ENCODE measurements at regions not wholly inside any gene's neighbourhood (a gene's known extent, or its start where the extent isn't known, plus 50 kb on each side); places are given as distances from the start of the nearest gene placed in this dataset.

- TF ChIP-seq, protein P1, sequence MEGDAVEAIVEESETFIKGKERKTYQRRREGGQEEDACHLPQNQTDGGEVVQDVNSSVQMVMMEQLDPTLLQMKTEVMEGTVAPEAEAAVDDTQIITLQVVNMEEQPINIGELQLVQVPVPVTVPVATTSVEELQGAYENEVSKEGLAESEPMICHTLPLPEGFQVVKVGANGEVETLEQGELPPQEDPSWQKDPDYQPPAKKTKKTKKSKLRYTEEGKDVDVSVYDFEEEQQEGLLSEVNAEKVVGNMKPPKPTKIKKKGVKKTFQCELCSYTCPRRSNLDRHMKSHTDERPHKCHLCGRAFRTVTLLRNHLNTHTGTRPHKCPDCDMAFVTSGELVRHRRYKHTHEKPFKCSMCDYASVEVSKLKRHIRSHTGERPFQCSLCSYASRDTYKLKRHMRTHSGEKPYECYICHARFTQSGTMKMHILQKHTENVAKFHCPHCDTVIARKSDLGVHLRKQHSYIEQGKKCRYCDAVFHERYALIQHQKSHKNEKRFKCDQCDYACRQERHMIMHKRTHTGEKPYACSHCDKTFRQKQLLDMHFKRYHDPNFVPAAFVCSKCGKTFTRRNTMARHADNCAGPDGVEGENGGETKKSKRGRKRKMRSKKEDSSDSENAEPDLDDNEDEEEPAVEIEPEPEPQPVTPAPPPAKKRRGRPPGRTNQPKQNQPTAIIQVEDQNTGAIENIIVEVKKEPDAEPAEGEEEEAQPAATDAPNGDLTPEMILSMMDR (conservative IDR thresholded peaks at IDR 0.05; ENCODE audit: low read depth, low read length) = no peak
- TF ChIP-seq EZH2 (IDR thresholded peaks at IDR 0.05; ENCODE audit: borderline replicate concordance, low read depth, low read length, poor library complexity, severe bottlenecking) = no peak
Observed at GRCh38 chr3:74529145-74529544, 85.3 kb downstream of the CNTN3 start.
